Stromal cell of bone marrow (primary cell): ENCODE measurements at regions not wholly inside any gene's neighbourhood (a gene's known extent, or its start where the extent isn't known, plus 50 kb on each side); places are given as distances from the start of the nearest gene placed in this dataset.
A peak's percentile ranks its signal among the peaks of the same experiment; 100 is the strongest.

Experiments used
- DNase-seq: peaks from one replicate; pipeline ENCODE4 v3.0.0-alpha.2; 2012; ENCODE audit warnings: low read depth

GRCh38 chr6:22884456-22884855 is 315.1 kb downstream of the HDGFL1 start:
- no peak for DNase-seq

DNA sequence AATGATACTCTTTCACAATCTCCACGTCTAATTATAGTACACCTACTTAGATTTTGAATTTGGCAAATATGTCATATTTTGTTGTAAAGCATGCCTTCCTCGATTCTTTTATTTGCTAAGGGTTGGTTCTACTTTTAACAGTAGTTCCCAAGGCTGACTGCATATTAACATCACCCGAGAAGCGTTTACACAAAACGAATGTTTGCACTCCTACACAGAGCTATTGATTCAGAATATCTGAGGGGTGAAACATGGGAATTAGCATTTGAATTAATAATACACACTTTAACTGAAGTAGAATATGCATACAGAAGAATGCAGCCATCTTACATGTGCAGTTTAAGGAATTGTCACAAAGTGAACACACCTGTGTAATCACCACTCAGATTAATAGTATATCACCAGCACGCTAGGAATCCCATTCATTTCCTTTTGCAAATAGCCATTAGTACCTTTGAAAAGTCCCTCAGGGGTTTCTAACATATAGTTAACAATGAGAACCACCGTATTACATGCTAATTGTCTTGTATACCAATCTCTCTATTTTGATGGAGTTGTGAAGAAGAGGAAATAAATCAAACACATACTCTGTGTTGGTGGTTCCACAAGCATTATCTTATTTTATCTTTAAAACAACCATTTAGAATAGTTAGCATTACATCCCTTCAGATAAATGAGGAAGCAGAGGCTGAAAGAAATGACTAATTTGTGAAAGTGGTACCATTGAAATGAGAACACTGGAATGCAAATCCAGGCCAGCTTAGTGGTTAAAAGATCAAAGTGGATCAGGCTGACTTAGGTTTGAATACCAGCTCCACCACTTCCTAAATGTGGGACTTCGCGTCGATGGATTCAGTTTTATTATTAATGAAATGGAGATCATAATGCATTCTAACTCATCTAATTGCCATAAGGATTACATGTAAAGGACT is 317.6 kb downstream of the HDGFL1 start:
- DNase-seq = no peak

GRCh38 chr6:22888163-22888752 is 318.9 kb downstream of the HDGFL1 start:
- no peak for DNase-seq

DNA sequence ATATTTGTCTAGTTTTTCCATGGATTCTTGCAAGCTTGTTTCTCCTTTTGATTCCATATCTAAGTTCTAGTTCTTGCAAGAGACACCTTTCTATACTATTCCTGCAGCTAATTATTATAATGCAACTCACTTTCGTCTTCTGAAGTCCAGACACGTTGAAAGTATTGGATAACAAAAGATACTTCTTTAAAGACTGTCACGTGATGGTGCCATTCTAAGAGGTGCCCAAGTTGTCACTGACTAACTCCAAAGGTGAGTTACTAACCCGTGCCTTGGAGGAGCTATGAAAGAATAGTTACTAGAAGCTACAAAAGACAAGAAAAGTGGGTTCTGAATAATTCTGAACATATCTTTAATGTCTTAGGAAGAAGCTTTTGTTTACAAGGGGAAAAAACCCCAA is 322.6 kb downstream of the HDGFL1 start:
- no peak for DNase-seq

DNA sequence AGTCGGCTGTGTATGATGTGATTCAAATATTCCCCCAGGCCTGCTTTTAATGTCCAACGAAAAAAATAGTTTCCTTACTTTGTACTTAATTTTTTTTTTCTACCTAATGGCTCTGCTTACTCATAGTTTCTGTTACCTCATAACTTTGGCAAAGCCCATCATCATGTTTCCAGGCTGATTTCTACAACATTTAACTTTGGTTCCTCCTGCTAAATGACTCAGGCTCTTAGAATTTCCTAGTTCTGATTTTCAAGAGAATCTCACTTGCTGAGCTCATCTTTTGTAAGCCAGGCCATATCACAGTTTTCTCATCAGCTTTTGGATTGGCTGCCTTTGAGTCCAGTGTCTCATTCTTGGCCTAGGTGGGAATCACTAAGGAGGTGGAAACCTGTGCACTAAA is 323.1 kb downstream of the HDGFL1 start:
- peak; percentile 94 for DNase-seq

- no peak for DNase-seq
Observed at GRCh38 chr6:22896696-22897095, 327.3 kb downstream of the HDGFL1 start.

DNA sequence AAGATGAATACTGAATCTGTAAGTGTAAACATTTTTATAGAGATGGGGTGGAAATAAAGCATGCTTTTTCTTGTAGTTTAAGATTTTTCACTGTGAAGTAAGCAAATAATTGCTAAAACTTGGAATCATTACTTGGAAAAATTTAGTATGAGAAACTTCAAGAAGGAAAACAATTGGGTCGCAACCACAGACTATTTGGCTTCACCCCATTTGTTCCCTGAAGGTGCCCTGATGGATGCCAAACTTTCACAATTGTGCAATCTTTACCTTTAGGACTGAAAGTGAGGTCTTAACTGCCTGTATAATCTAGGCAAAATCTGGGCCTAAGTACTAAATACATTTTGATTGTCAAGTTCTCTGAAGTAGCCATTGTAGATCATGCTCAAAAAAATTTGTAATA is 330.1 kb downstream of the HDGFL1 start:
- no peak for DNase-seq

GRCh38 chr6:22903826-22904225 is 334.5 kb downstream of the HDGFL1 start:
- no peak for DNase-seq

DNA sequence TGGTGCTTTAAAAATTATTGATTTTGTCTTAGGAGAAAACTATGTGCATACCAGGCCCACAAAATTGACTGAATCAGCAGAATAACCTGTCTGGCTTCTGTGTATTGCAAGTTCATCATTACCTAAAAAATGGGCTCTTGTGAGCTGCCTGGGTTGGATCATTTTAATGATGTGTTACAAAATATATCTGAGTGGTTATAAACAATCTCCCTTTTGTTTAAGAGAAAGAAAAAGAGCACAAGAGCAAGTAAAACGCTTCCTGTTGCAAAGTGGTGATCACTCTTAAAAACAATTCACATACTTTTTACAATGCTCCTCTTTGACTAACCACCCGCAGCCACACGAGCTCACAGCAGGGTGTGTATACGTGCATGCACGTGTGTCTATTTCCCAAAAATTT is 335.1 kb downstream of the HDGFL1 start:
- DNase-seq = no peak

DNA sequence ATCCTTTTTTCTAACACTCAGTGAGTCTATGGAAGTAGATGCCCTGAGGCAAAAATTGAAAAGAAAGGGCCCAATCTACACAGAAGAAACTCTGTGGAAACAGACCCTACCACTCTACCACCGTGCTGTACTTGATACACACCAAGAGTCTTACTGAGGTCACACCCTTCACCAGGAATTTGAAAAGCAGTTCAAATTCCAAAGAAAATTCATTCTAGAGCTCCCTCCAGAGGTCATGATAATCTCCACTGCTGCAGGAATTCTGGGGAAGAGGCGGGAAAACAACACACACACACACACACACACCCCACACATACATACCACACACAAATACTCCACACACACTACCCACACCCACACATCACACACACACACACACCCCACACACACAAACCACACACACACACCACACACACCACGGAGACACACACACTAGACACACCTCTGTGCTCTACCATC is 336.8 kb downstream of the HDGFL1 start:
- no peak for DNase-seq

- DNase-seq = no peak
Observed at GRCh38 chr6:22907085-22907484, 337.7 kb downstream of the HDGFL1 start.

DNA sequence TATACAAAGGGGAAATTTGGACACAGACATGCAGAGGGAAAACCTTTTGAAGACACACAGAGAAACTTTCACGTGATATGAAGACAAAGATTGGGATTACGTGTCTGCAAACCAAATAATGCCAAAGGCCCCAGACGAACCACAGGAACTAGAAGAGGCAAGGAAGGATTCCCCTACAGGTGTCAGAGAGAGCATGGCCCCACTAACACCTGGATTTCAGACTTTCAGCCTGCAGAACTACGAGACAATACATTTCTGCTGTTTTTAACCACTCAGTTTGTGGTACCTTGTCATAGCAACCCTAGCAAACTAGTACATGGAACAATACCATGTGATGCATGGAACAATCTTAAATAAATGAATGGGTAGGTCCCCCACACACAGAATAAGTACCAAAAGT is 341.0 kb downstream of the HDGFL1 start:
- DNase-seq = no peak

DNA sequence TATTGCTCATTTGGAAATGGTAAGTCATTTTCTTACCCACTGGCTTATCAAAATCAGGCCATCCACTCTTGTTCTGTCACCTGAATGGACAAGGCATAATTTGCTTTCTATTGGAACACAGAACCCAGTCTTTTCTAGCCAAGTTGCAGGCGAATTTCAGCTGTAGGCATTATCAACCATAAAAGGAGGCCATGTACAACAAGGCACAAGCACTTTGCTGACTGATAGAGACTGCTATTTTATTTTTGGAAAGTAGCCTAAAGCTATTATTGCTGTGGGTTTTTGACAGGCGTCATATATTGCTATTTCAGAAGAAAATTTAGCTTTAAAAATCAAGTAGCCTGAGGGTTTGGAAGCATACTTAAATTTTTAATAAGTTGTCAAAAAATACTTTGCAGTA is 344.2 kb downstream of the HDGFL1 start:
- DNase-seq = no peak

GRCh38 chr6:22917344-22917743 is 348.0 kb downstream of the HDGFL1 start:
- no peak for DNase-seq

DNA sequence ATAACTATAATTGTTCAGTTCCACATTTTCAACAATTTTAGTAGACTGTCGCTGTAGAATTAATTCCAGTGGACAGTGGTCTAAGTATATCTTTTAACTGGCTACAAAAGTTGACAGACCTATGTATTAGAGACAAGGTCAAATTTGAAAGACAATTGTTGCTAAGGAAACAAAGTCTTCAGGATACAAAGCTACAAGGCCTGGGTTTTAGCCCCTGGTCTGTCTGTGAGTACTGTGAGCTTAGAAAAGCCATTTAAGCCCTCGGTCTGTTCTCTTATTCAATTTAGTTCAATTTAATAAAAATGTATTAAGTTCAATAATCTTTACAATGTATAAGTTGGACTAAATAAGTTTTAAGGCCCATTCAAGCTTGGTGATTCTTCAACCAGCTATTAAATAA is 352.5 kb downstream of the HDGFL1 start:
- DNase-seq = no peak

- no peak for DNase-seq
Observed at GRCh38 chr6:22925304-22925835, 356.0 kb downstream of the HDGFL1 start.

GRCh38 chr6:22925920-22926789 is 356.8 kb downstream of the HDGFL1 start:
- no peak for DNase-seq

- no peak for DNase-seq
Observed at GRCh38 chr6:22926790-22927354, 357.5 kb downstream of the HDGFL1 start.

DNA sequence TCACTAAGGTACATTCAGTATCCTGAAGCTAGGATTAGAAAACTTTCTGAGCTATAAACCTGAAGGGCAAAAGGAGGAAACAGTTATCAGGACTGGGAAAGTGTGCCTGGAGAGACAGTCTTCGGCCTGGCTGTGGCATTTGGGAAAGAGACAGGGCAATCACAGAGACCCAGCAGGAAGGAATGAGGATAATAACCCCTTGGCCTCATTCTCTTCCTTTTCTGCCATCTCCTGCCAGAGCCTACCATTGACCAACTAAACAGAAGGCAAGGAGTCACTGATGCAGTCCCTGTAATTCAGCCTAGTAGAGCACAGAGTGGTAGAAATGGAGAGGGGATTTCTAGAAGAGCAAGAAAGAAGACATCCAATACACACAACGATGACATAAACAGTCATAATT is 359.4 kb downstream of the HDGFL1 start:
- no peak for DNase-seq

GRCh38 chr6:22929311-22929985 is 360.1 kb downstream of the HDGFL1 start:
- no peak for DNase-seq

DNA sequence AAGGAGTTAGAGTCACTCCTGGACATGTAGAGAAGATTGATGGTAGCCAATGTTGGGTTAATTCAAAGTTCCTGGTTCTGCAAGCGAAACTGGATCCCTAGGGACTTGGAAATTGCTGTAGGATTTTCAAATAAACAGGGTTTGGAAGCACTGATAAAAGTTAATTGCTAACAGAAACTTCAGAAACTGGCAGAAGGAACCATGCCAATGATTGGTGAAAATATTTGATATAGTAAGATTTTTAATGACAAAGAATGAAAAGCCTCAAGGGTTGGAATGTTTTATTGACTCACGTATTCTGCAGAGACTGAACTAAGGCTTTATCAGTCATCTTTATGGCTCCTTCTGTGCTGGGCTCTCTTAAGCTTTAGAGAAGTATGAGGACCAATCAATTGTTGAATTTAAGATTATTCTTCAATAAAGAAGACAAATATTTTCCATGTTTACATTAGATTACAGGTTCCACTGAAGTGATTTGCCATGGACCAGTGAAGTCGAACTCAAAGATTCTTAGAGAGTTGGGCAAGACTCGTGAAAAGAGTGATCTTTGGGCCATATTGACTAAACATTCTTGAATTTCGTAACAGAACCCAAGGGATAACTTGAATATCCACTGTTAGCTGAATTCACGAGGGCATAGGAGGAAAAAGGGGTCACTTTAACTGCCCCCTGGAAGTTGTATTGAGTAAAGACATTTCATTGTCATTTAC is 371.4 kb downstream of the HDGFL1 start:
- peak; percentile 25 for DNase-seq
